Chondrocyte (in vitro differentiated cells): ENCODE measurements at regions not wholly inside any gene's neighbourhood (a gene's known extent, or its start where the extent isn't known, plus 50 kb on each side); places are given as distances from the start of the nearest gene placed in this dataset.

Experiments
- DNase-seq: peaks from one replicate; pipeline ENCODE4 v3.0.0; 2021; ENCODE audit warnings: mixed read lengths, low spot score
- H3K27ac Mint-ChIP-seq: one replicate; pipeline ENCODE4 v1.8.0; 2021; ENCODE audit warnings: mild to moderate bottlenecking, moderate library complexity, mixed read lengths; ENCODE audit not compliant: unreplicated experiment
- H3K27me3 Mint-ChIP-seq: 2 replicates; pipeline ENCODE4 v1.8.0; 2021; ENCODE audit warnings: low read depth, mixed read lengths
- H3K36me3 Mint-ChIP-seq: 2 replicates; pipeline ENCODE4 v1.8.0; 2021; ENCODE audit warnings: low read depth, mixed read lengths
- H3K4me1 Mint-ChIP-seq: 2 replicates; pipeline ENCODE4 v1.8.0; 2021; ENCODE audit warnings: low read depth, mild to moderate bottlenecking, mixed read lengths
- H3K4me3 Mint-ChIP-seq: one replicate; pipeline ENCODE4 v1.8.0; 2021; ENCODE audit warnings: mild to moderate bottlenecking, moderate library complexity, mixed read lengths; ENCODE audit not compliant: unreplicated experiment
- H3K9me3 Mint-ChIP-seq: 2 replicates; pipeline ENCODE4 v1.8.0; 2021; ENCODE audit warnings: low read depth, mixed read lengths
- CTCF ChIP-seq: fragments of 200-600 bp; sonication (generic); IDR thresholded peaks from 2 replicates; pipeline ENCODE4 v1.5.0; 2021; ENCODE audit warnings: antibody characterized with exemption, mild to moderate bottlenecking, moderate library complexity

- Mint-ChIP-seq H3K27me3 (peaks cover 12% of the 10 kb centered on the region), H3K27ac (no peak overlapping the region)
These were observed 102.0 kb upstream of the ARID2 start for GRCh38 chr12:45627407-45628069.

GRCh38 chr12:45629292-45629691 is 100.2 kb upstream of the ARID2 start:
- Mint-ChIP-seq H3K4me1 (no peaks in the 10 kb centered on the region), H3K4me3 (no peak overlapping the region), H3K27ac (no peak overlapping the region), H3K9me3 (no peaks in the 10 kb centered on the region), H3K36me3 (no peaks in the 10 kb centered on the region), H3K27me3 (peaks cover 17% of the 10 kb centered on the region)
- TF ChIP-seq CTCF, result no peak
- no peak for DNase-seq

More at GRCh38 chr12:45627407-45628069, 102.0 kb upstream of the ARID2 start:
- no peak for DNase-seq
- no peak for TF ChIP-seq CTCF
- no peaks in the 10 kb centered on the region for H3K36me3 Mint-ChIP-seq
- H3K4me3 Mint-ChIP-seq, result no peak overlapping the region
- no peaks in the 10 kb centered on the region for H3K4me1 Mint-ChIP-seq
- H3K9me3 Mint-ChIP-seq, result no peaks in the 10 kb centered on the region

- no peak for DNase-seq
- Mint-ChIP-seq H3K36me3 (no peaks in the 10 kb centered on the region), H3K27me3 (peaks cover 19% of the 10 kb centered on the region), H3K27ac (no peak overlapping the region), H3K4me1 (peaks cover 5% of the 10 kb centered on the region), H3K4me3 (no peak overlapping the region), H3K9me3 (no peaks in the 10 kb centered on the region)
- TF ChIP-seq CTCF, result no peak
These were observed 95.8 kb upstream of the ARID2 start for GRCh38 chr12:45633733-45634132.

- Mint-ChIP-seq H3K9me3 (no peaks in the 10 kb centered on the region), H3K4me3 (no peak overlapping the region), H3K27me3 (peaks cover 19% of the 10 kb centered on the region), H3K4me1 (peaks cover 5% of the 10 kb centered on the region), H3K27ac (no peak overlapping the region), H3K36me3 (no peaks in the 10 kb centered on the region)
- TF ChIP-seq CTCF, result no peak
- DNase-seq, result no peak
These were observed 95.1 kb upstream of the ARID2 start for GRCh38 chr12:45634273-45634917.

GRCh38 chr12:45637242-45637641 is 92.3 kb upstream of the ARID2 start:
- Mint-ChIP-seq H3K27ac (no peak overlapping the region), H3K36me3 (no peaks in the 10 kb centered on the region), H3K4me1 (peaks cover 5% of the 10 kb centered on the region), H3K4me3 (no peak overlapping the region), H3K9me3 (no peaks in the 10 kb centered on the region), H3K27me3 (peaks cover 14% of the 10 kb centered on the region)
- no peak for DNase-seq
- TF ChIP-seq CTCF, result no peak
